ENCODE measurements at regions not wholly inside any gene's neighbourhood (a gene's known extent, or its start where the extent isn't known, plus 50 kb on each side); places are given as distances from the start of the nearest gene placed in this dataset.
"Not testable (repeated sequence)": the region's sequence is repeated elsewhere in the genome, so short reads cannot be mapped to it uniquely, and the experiment has no call there.

GRCh38 chr6:48512390-48512789, 401.4 kb upstream of the PTCHD4 start:
- Histone ChIP-seq H3K9me3 (no peaks in the 10 kb centered on the region), H3K27ac (no peak overlapping the region), H3K27me3 (no peaks in the 10 kb centered on the region), H3K4me1 (no peaks in the 10 kb centered on the region), H3K36me3 (ENCODE audit: low read depth, missing control alignments) (no peaks in the 10 kb centered on the region), H3K4me3 (no peak overlapping the region)
- TF ChIP-seq, protein P1, sequence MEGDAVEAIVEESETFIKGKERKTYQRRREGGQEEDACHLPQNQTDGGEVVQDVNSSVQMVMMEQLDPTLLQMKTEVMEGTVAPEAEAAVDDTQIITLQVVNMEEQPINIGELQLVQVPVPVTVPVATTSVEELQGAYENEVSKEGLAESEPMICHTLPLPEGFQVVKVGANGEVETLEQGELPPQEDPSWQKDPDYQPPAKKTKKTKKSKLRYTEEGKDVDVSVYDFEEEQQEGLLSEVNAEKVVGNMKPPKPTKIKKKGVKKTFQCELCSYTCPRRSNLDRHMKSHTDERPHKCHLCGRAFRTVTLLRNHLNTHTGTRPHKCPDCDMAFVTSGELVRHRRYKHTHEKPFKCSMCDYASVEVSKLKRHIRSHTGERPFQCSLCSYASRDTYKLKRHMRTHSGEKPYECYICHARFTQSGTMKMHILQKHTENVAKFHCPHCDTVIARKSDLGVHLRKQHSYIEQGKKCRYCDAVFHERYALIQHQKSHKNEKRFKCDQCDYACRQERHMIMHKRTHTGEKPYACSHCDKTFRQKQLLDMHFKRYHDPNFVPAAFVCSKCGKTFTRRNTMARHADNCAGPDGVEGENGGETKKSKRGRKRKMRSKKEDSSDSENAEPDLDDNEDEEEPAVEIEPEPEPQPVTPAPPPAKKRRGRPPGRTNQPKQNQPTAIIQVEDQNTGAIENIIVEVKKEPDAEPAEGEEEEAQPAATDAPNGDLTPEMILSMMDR (IDR thresholded peaks at IDR 0.05): no peak
- TF ChIP-seq POLR2A (IDR thresholded peaks at IDR 0.05): no peak
- intact Hi-C loops (cut with DNase I; ENCODE audit: low total_unique reads): no loop called here
- DNase-seq: no peak

GRCh38 chr6:48511378-48511777, 400.4 kb upstream of the PTCHD4 start:
- WGBS, 2 donors: 59 to 74% methylated on average over 2 of the region's 2 CpGs
- TF ChIP-seq, protein P1 (IDR thresholded peaks at IDR 0.05): no peak
- Histone ChIP-seq H3K27me3 (no peaks in the 10 kb centered on the region), H3K4me1 (no peaks in the 10 kb centered on the region), H3K36me3 (ENCODE audit: low read depth, missing control alignments) (no peaks in the 10 kb centered on the region), H3K9me3 (no peaks in the 10 kb centered on the region), H3K4me3 (no peak overlapping the region), H3K27ac (no peak overlapping the region)
- no peak for DNase-seq
- intact Hi-C loops (cut with DNase I; ENCODE audit: low total_unique reads): no loop called here

GRCh38 chr6:48505621-48506020, 394.6 kb upstream of the PTCHD4 start:
- no peaks in the 10 kb centered on the region for H3K4me1 ChIP-seq
- TF ChIP-seq POLR2A (IDR thresholded peaks at IDR 0.05): no peak
- TF ChIP-seq, protein P1 (IDR thresholded peaks at IDR 0.05): no peak
- no peak for DNase-seq
- intact Hi-C loops (cut with DNase I; ENCODE audit: low total_unique reads): no loop called here
- no peaks in the 10 kb centered on the region for H3K36me3 ChIP-seq (ENCODE audit: low read depth, missing control alignments)
- H3K27ac ChIP-seq: no peak overlapping the region
- H3K4me3 ChIP-seq: no peak overlapping the region
- no peaks in the 10 kb centered on the region for H3K27me3 ChIP-seq
- H3K9me3 ChIP-seq: no peaks in the 10 kb centered on the region
- WGBS, 2 donors: 58 to 64% methylated on average over 2 of the region's 2 CpGs

DNA sequence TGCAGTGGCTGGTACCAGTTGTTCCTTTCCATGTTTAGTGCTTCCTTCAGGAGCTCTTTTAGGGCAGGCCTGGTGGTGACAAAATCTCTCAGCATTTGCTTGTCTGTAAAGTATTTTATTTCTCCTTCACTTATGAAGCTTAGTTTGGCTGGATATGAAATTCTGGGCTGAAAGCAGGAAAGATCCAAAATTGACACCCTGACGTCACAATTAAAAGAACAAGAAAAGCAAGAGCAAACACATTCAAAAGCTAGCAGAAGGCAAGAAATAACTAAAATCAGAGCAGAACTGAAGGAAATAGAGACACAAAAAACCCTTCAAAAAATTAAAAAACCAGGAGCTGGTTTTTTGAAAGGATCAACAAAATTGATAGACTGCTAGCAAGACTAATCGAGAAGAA, 382.4 kb upstream of the PTCHD4 start:
- H3K9me3 ChIP-seq; intact Hi-C loops (cut with DNase I; ENCODE audit: low total_unique reads); H3K4me1 ChIP-seq; H3K36me3 ChIP-seq (ENCODE audit: low read depth, missing control alignments); DNase-seq; H3K27me3 ChIP-seq; H3K4me3 ChIP-seq; H3K27ac ChIP-seq: not testable (repeated sequence)
- 89 to 94% methylated on average over 2 of the region's 2 CpGs for WGBS, 2 donors

DNA sequence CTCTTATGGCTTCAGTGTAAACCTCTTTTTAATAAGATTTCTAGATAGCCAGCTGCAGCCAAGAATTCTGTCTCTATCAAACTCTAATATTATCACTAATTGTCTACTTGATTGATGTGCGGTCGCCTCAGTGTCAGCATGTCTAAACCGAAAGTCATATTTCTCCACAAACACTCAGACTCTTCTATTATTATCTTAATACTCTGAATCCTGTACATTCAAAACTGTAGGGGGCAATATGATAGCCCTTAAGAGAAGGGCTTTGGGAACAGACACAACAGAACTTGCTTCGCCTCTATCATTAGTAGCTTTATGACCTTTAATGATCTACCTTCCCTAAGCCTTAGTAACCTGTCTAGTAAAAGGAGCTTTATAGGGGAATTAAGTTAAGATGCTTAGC, 379.7 kb upstream of the PTCHD4 start:
- Histone ChIP-seq H3K4me3 (no peak overlapping the region), H3K36me3 (ENCODE audit: low read depth, missing control alignments) (no peaks in the 10 kb centered on the region), H3K27ac (no peak overlapping the region), H3K9me3 (no peaks in the 10 kb centered on the region), H3K4me1 (no peaks in the 10 kb centered on the region), H3K27me3 (no peaks in the 10 kb centered on the region)
- DNase-seq: no peak
- TF ChIP-seq POLR2A (IDR thresholded peaks at IDR 0.05): no peak
- TF ChIP-seq, protein P1 (IDR thresholded peaks at IDR 0.05): no peak
- WGBS, 2 donors: 85 to 89% methylated on average over 4 of the region's 4 CpGs
- intact Hi-C loops (cut with DNase I; ENCODE audit: low total_unique reads): no loop called here

All from testis (tissue), 2 donors.